Prostate gland (tissue), 2 donors: ENCODE measurements at regions not wholly inside any gene's neighbourhood (a gene's known extent, or its start where the extent isn't known, plus 50 kb on each side); places are given as distances from the start of the nearest gene placed in this dataset.
"Not testable (repeated sequence)": the region's sequence is repeated elsewhere in the genome, so short reads cannot be mapped to it uniquely, and the experiment has no call there.

Source experiments
- CTCF ChIP-seq, 4 experiments: fragments of 200-600 bp in 2 of 4; fragments of 450-650 bp in 2 of 4; sonication (generic) in 2 of 4; IDR thresholded peaks; 1 replicate in 3 of 4; 2 replicates in 1 of 4; pipeline ENCODE4 v1.5.1; 2016 to 2019; ENCODE audit warnings: antibody characterized with exemption in 4 of 4, mild to moderate bottlenecking in 2 of 4, moderate library complexity in 2 of 4
- POLR2A ChIP-seq: fragments of 450-650 bp; IDR thresholded peaks from one replicate; pipeline ENCODE4 v1.6.1; 2016; ENCODE audit warnings: antibody characterized with exemption, mild to moderate bottlenecking

- not testable (repeated sequence) for TF ChIP-seq CTCF (IDR thresholded peaks at IDR 0.05); POLR2A
Measured at GRCh38 chr9:104394901-104395300, 109.2 kb upstream of the OR13F1 start.
